Activated T-helper 1 cell treated with anti-CD3 and anti-CD28 coated beads, Interleukin-12 subunit alpha, Interleukin-12 subunit beta, Interleukin-2, Interleukin-4 antibody, amounts not matched to agents 30 ng/mL and 10 ng/mL and 1 ng/mL, durations not matched to agents 14 hours and 24 hours and 36 hours (primary cell): ENCODE measurements at regions not wholly inside any gene's neighbourhood (a gene's known extent, or its start where the extent isn't known, plus 50 kb on each side); places are given as distances from the start of the nearest gene placed in this dataset.

Experiments used
- DNase-seq: peaks from one replicate; pipeline ENCODE4 v3.0.0; 2021; ENCODE audit warnings: low spot score
- H3K27ac Mint-ChIP-seq: one replicate; pipeline ENCODE4 v1.8.0; 2021; ENCODE audit warnings: mild to moderate bottlenecking, mixed read lengths
- H3K27me3 Mint-ChIP-seq: one replicate; pipeline ENCODE4 v1.8.0; 2022; ENCODE audit warnings: mild to moderate bottlenecking, moderate library complexity, mixed read lengths; ENCODE audit not compliant: insufficient read depth
- H3K36me3 Mint-ChIP-seq: one replicate; pipeline ENCODE4 v1.8.0; 2021; ENCODE audit warnings: low read depth, mixed read lengths
- H3K4me1 Mint-ChIP-seq: one replicate; pipeline ENCODE4 v1.8.0; 2021; ENCODE audit warnings: low read depth, mixed read lengths
- H3K4me3 Mint-ChIP-seq: one replicate; pipeline ENCODE4 v1.8.0; 2021; ENCODE audit warnings: mild to moderate bottlenecking, moderate library complexity, mixed read lengths
- H3K9me3 Mint-ChIP-seq: one replicate; pipeline ENCODE4 v1.8.0; 2021; ENCODE audit warnings: mixed read lengths
- intact Hi-C: fragments of 100-400 bp; cut with micrococcal nuclease; formaldehyde crosslinking; loops from one replicate; pipeline ENCODE4 v1.15.1; 2024

DNA sequence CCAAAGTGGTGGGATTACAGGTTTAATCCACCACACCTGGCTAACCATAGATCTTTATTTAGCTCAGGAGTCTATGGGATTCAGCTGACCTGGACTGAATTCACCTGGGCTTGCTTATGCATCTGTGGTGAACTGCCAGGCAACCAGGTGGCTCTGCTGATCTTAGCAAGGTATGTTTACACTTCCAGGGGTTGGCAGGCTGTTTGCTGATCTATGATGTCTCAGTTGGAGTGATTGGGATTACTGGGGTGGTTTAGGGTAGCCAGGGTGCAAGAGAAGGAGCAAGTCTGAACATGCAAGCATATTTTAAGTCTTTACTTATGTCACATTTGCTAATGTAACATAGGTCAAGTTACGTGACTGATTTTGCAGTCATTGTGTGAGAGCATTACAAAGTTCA, 63.6 kb upstream of the JAK2 start:
- DNase-seq = no peak
- Mint-ChIP-seq H3K4me1 (peaks cover 17% of the 10 kb centered on the region), H3K27me3 (no peaks in the 10 kb centered on the region), H3K27ac (no peak overlapping the region), H3K36me3 (peaks cover 11% of the 10 kb centered on the region), H3K9me3 (peaks cover 18% of the 10 kb centered on the region), H3K4me3 (no peak overlapping the region)
- intact Hi-C loops = loop anchor here (10.0 kb wide), 1 partner anchor 453 kb away; no protein-coding TSS in a partner anchor

DNA sequence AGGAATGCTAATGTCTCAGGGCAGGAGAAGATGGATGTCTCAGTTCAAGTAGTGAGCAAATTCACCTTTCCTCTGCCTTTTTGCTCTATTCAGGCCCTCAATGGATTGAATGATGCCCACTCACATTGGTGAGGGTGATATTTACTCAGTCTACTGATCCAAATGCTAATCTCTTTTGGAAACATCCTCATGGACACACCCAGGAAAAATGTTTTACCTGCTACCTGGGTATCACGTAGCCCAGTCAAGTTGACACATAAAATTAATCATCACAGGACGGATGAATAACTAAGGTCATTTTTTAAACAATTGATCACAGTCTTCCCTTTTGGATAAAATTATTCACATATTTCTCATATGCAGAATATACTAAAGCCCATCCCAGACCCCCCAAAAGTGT, 63.0 kb upstream of the JAK2 start:
- intact Hi-C loops = loop anchor here (10.0 kb wide), 1 partner anchor 453 kb away; no protein-coding TSS in a partner anchor
- DNase-seq = no peak
- Mint-ChIP-seq H3K36me3 (peaks cover 13% of the 10 kb centered on the region), H3K4me1 (peaks cover 24% of the 10 kb centered on the region), H3K9me3 (peaks cover 18% of the 10 kb centered on the region), H3K4me3 (no peak overlapping the region), H3K27ac (no peak overlapping the region), H3K27me3 (no peaks in the 10 kb centered on the region)

DNA sequence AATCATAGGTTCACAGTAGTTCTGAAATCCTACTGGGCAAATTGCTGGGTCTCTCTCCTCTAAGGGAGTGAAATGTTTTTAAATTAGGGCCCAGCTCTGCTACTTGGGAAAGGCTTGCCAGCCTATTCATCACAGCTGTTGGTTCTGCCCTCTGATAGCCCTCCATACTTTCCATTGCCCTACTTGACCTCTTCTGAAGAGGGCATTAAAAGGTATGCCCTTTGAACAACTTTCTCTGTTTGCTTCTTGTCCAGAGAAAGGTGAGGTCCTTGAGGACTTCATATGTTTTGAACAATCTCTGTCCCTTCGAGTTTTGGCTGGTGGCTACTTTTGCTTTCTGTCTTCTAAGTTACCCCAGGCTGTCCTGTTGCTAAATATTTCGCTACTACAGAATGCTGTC, 62.3 kb upstream of the JAK2 start:
- intact Hi-C loops = loop anchor here (10.0 kb wide), 1 partner anchor 452 kb away; no protein-coding TSS in a partner anchor
- H3K27ac Mint-ChIP-seq = no peak overlapping the region
- DNase-seq = no peak
- H3K4me3 Mint-ChIP-seq = no peak overlapping the region
- peaks cover 17% of the 10 kb centered on the region for H3K9me3 Mint-ChIP-seq
- H3K4me1 Mint-ChIP-seq = peaks cover 30% of the 10 kb centered on the region
- no peaks in the 10 kb centered on the region for H3K27me3 Mint-ChIP-seq
- peaks cover 13% of the 10 kb centered on the region for H3K36me3 Mint-ChIP-seq

DNA sequence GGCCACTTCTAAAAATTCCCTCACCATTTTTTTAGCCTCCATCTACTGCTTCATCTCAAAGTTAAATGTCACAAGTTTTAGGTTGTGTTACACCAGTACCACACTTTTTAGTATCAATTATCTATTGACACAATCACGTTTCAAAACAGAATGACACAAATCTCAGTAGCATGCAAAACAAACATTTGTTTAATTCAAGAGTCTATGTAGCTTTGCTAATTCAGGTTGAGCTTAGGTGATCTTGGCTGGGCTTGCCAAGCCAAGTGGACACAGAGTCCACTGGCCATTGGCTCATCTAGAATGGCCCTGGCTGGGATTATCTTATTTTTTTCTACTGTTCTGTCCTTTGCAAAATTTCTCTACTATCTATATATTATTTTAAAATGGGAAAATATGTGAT, 61.9 kb upstream of the JAK2 start:
- no peak for DNase-seq
- intact Hi-C loops = loop anchor here (10.0 kb wide), 1 partner anchor 452 kb away; no protein-coding TSS in a partner anchor
- Mint-ChIP-seq H3K9me3 (peaks cover 13% of the 10 kb centered on the region), H3K4me1 (peaks cover 33% of the 10 kb centered on the region), H3K36me3 (peaks cover 13% of the 10 kb centered on the region), H3K27ac (no peak overlapping the region), H3K4me3 (no peak overlapping the region), H3K27me3 (no peaks in the 10 kb centered on the region)

DNA sequence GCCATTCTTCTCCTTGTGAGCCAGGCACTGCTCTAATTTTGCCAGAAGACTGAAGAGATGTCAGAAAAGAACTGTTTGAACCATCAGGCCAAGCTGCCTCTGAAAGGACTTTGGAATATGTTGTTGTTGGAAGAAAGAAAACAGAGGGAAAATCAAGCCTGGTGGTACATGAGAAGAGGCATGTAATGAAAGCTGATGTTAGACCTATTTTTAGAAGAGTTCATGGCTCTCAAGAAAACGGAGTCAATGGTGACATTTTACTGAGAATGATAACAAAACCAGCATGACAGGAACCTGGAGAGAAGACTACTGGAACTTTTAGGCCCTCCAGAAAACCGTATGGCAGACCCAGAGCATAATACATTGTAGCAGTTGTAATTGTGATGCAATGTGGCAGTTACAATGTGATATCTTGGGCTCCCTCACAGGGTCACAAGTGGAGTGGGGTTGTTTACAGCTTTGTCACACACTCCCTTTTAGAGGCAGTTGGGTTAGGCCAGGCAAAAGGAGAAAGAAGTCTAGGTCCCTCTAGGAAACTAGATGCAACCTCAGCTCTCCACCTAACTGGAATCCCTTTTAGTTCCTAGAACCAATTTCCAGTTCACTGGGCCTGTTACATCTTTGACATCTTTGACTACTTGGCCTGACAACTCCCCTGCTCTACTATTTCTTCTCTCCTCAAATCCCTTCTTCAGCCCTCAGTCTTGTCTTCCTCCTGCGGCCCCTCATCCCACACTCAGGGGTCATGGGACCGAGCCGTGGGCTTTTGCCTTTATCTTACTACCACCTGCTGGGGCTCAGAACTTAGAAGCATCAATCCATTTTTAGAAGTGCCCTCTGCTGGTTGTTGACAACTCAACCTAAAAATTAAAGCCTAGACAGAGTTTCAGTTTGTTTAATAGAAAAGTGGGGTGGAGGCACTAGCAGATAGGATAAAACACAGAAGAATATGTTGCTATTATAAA, 61.2 kb upstream of the JAK2 start:
- DNase-seq = peak; percentile 19
- H3K27me3 Mint-ChIP-seq = no peaks in the 10 kb centered on the region
- peaks cover 33% of the 10 kb centered on the region for H3K4me1 Mint-ChIP-seq
- H3K27ac Mint-ChIP-seq = no peak overlapping the region
- H3K36me3 Mint-ChIP-seq = peaks cover 13% of the 10 kb centered on the region
- H3K9me3 Mint-ChIP-seq = peaks cover 10% of the 10 kb centered on the region
- no peak overlapping the region for H3K4me3 Mint-ChIP-seq
- intact Hi-C loops = loop anchor here (1.0 to 10.0 kb wide), 4 partner anchors 64 to 451 kb away; partner anchors contain the start of gene RCL1

DNA sequence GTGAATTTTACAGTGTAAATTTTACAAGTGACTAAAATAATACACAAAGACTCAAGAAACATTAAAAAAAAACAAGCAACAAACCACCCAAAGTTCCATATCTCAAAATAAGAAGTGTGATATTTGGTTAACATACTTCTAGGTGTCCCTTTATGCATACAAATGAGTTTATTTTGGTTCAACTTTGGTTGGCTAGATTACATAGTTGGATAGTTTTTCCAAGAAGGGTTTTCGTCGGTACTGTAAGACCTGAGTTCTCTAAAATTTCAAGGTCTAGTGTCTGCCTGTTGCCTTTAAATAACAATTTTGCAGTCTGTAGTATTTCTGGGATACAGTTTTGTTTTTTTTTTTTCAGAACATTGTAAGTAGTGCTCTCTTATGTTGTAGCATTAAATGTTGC, 58.8 kb upstream of the JAK2 start:
- peaks cover 9% of the 10 kb centered on the region for H3K36me3 Mint-ChIP-seq

DNA sequence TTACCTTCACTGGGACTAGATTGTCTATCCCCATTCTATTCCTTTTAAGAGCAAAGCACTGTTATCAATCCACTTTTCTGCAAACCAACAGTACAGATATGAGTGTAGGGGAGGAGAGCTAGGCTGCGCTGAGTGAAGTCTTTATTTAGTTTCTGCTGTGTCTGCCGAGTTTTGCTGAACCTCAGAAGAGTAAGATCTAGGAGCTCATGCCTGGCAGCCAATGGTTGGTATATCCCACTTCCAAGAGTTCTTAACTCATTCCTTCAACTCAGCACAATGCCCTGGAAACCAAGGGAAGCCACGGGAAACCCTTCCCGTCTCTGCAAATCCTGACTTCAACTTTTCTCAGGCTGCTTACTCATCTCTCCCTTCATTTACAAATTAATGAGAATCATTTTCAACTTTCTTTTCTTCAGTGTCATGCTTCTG, 58.0 kb upstream of the JAK2 start:
- H3K4me3 Mint-ChIP-seq = no peak overlapping the region
- H3K4me1 Mint-ChIP-seq = peaks cover 46% of the 10 kb centered on the region

More for the DNA sequence above, 58.8 kb upstream of the JAK2 start:
- Mint-ChIP-seq H3K9me3 (peaks cover 5% of the 10 kb centered on the region), H3K4me3 (no peak overlapping the region), H3K4me1 (peaks cover 46% of the 10 kb centered on the region), H3K27ac (no peak overlapping the region), H3K27me3 (no peaks in the 10 kb centered on the region)
- intact Hi-C loops = loop anchor here (10.0 kb wide), 1 partner anchor 449 kb away; no protein-coding TSS in a partner anchor
- no peak for DNase-seq

DNA sequence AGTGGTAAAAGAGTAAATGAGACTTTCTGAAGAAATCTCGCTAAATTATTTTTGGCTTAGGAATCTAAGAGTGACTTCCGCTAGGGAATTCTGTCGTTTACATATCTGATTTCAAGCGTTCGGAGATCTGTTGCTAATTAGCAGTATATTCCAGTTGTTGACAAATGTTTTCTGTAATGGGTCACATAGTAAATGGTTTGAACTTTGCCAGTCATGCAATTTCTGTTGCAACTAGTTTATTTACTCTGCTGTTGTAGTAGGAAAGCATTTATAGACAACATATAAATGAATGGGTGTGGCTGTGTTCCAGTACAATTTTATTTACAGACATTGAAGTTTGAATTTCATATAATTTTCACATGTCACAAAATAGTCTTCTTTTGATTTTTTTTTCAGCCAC, 57.4 kb upstream of the JAK2 start:
- no peaks in the 10 kb centered on the region for H3K9me3 Mint-ChIP-seq
- H3K36me3 Mint-ChIP-seq = peaks cover 6% of the 10 kb centered on the region
- H3K4me1 Mint-ChIP-seq = peaks cover 46% of the 10 kb centered on the region
- intact Hi-C loops = loop anchor here (1.0 to 10.0 kb wide), 2 partner anchors 9 to 447 kb away; no protein-coding TSS in a partner anchor
- H3K27me3 Mint-ChIP-seq = no peaks in the 10 kb centered on the region
- no peak overlapping the region for H3K4me3 Mint-ChIP-seq
- no peak overlapping the region for H3K27ac Mint-ChIP-seq
- no peak for DNase-seq

More for the DNA sequence above, 58.0 kb upstream of the JAK2 start:
- Mint-ChIP-seq H3K27ac (peak overlapping the region; percentile 42), H3K27me3 (no peaks in the 10 kb centered on the region), H3K36me3 (peaks cover 6% of the 10 kb centered on the region), H3K9me3 (no peaks in the 10 kb centered on the region)
- intact Hi-C loops = loop anchor here (1.0 to 10.0 kb wide), 2 partner anchors 9 to 448 kb away; no protein-coding TSS in a partner anchor
- no peak for DNase-seq

DNA sequence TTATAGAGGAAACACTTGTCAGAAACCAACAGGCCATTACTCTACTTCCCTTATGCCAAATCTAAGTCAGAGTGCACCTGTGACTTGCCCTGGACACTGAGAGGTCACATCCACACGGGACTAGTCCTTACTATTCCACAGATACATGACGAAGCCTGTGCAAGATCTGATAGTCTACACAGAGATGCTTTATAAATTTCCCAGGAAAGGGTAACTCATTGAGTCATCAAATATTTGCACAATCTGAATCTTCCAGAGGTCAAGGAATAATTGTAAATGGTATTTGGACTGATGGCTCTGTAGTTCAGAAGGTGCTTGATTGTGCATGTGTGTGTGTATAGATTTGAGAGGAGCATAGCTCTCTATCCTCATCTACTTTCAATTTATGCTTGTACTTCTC, 55.2 kb upstream of the JAK2 start:
- H3K4me3 Mint-ChIP-seq = no peak overlapping the region
- H3K9me3 Mint-ChIP-seq = no peaks in the 10 kb centered on the region
- DNase-seq = no peak
- H3K27ac Mint-ChIP-seq = no peak overlapping the region
- intact Hi-C loops = loop anchor here (10.0 kb wide), 1 partner anchor 445 kb away; no protein-coding TSS in a partner anchor
- H3K36me3 Mint-ChIP-seq = peaks cover 8% of the 10 kb centered on the region
- peaks cover 37% of the 10 kb centered on the region for H3K4me1 Mint-ChIP-seq
- no peaks in the 10 kb centered on the region for H3K27me3 Mint-ChIP-seq

DNA sequence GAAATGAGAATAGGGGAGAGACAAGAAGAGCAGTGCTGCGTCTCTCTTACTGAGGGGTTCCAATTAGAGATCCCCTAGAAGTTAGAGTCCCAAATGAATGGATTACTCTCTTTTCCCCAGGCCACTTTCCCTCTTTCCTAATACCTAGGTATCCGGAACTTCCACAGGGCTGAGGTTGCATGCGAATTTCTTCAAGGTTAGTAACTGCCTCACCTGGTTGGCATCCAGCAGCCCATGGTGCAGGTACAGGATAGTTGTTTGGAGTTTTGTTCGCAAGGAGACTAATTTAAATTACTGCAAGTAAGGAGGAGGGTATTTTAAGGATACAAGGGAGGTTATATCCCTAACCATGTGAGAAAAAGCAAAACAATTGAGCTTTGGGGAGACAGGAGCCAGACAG, 52.4 kb upstream of the JAK2 start:
- intact Hi-C loops = no loop called here
- peaks cover 4% of the 10 kb centered on the region for H3K36me3 Mint-ChIP-seq
- H3K4me1 Mint-ChIP-seq = peaks cover 38% of the 10 kb centered on the region
- DNase-seq = no peak
- no peaks in the 10 kb centered on the region for H3K9me3 Mint-ChIP-seq
- no peak overlapping the region for H3K4me3 Mint-ChIP-seq
- no peak overlapping the region for H3K27ac Mint-ChIP-seq
- H3K27me3 Mint-ChIP-seq = no peaks in the 10 kb centered on the region

DNA sequence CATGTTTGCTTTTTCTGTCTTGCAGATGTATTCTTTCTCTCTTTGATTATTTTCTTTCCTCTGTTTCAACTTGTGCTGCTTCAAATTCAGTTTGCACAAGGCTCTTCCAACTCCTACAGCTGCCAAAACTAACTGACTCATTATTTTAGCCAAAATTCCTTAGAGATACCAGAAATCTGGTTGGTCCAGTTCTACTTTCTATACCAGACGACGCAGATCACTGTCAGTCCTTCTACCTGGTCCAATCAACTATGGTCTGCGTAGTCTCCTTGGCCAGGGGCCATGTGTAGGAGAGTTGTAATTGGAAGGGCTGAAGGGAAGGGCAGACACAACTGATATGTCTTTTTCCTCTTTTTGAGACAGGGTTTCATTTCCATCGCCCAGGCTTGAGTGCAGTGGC, 51.9 kb upstream of the JAK2 start:
- Mint-ChIP-seq H3K9me3 (no peaks in the 10 kb centered on the region), H3K27me3 (no peaks in the 10 kb centered on the region), H3K4me3 (no peak overlapping the region), H3K4me1 (peaks cover 39% of the 10 kb centered on the region), H3K36me3 (peaks cover 4% of the 10 kb centered on the region), H3K27ac (no peak overlapping the region)
- intact Hi-C loops = no loop called here
- no peak for DNase-seq

DNA sequence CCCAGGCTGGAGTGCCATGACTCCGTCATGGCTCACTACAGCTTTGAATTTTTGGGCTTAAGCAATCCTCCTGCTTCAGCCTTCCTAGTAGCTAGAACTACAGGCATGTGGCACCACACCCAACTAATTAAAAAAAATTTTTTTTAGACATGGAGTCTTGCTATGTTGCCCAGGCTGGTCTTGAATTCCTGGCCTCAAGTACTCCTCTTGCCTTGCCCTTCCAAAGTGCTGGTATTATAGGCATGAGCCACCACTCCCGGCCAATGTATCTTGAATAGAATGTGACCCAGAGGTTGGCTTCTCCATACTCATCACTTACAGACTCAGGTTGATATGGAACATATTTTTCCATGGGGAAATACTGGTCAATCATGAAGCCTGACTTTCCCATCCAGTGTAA, 51.2 kb upstream of the JAK2 start:
- no peaks in the 10 kb centered on the region for H3K27me3 Mint-ChIP-seq
- H3K4me3 Mint-ChIP-seq = no peak overlapping the region
- no peaks in the 10 kb centered on the region for H3K9me3 Mint-ChIP-seq
- H3K4me1 Mint-ChIP-seq = peaks cover 46% of the 10 kb centered on the region
- peaks cover 4% of the 10 kb centered on the region for H3K36me3 Mint-ChIP-seq
- H3K27ac Mint-ChIP-seq = no peak overlapping the region
- intact Hi-C loops = no loop called here
- DNase-seq = no peak
